Right renal cortex interstitium (tissue), 3 donors: ENCODE measurements at regions not wholly inside any gene's neighbourhood (a gene's known extent, or its start where the extent isn't known, plus 50 kb on each side); places are given as distances from the start of the nearest gene placed in this dataset.
"Not testable (repeated sequence)": the region's sequence is repeated elsewhere in the genome, so short reads cannot be mapped to it uniquely, and the experiment has no call there.

Experiments used
- DNase-seq, 3 donors: peaks; one replicate each; pipeline ENCODE4 v3.0.0-alpha.2; 2013; ENCODE audit warnings: low read depth in 3 of 3, low spot score in 2 of 3

GRCh38 chr7:46774515-46774914 lies 807.4 kb downstream of the TNS3 start:
- no peak for DNase-seq

DNA sequence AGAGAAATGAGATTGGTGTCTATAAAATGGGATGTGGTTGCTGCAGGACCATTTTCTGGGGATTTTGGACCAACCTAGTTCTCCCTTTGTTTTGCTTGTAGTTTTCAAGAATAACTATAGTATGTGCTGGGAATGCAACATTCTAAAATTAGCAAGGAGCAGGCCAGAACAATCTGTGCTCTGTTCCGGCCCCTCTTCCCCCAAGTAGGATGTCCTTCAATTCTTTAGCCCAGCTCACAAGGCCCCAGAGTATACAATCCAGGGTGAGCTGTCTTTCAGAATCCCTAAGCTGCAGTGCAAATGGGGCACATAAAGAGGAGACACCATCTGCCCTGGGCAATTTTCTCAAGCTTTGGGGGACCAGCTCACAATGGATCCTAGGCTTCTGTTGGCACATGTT lies 809.1 kb downstream of the TNS3 start:
- no peak for DNase-seq

GRCh38 chr7:46767071-46767470 lies 814.8 kb downstream of the TNS3 start:
- no peak for DNase-seq

GRCh38 chr7:46764100-46764936 lies 817.6 kb downstream of the TNS3 start:
- no peak for DNase-seq

- no peak for DNase-seq
Measured at GRCh38 chr7:46763344-46763743, 818.6 kb downstream of the TNS3 start.

DNA sequence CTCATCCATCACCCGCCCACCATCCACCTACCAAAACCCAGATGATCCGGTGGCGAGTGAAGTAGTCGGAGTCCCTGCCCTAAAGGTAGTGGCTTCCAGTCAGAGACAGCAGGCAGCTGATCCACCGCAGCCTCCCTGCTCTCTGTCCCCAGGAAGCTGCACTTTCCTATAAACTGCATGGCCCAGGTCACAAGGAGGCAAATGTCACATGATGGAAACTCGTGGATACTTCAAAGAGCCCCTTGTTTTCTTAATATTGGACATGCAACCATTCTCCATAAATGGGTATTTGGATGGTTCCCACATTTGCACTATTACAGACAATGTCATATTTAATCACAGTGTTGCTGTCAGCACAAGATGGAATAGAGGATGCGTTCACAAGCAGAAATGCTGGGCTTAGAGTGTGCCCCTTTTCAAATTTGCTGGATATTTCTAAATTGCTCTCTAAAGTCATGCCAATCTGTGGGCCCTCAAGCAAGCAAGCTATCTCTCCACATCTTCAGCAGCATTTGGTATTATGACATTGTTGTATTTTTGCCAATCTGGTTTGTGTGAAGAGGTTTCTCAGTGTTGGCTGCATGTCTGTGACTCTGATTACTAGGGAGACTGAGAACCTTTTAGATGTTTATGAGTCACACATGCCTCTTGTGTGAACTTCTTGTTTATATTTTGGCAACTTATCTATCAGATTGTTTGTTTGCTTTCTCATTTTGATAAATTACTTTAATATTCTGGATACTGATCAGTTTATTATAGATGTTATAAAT lies 822.0 kb downstream of the TNS3 start:
- no peak for DNase-seq

GRCh38 chr7:46756996-46757395 lies 824.9 kb downstream of the TNS3 start:
- no peak for DNase-seq

GRCh38 chr7:46756256-46756655 lies 825.7 kb downstream of the TNS3 start:
- DNase-seq, result no peak

DNA sequence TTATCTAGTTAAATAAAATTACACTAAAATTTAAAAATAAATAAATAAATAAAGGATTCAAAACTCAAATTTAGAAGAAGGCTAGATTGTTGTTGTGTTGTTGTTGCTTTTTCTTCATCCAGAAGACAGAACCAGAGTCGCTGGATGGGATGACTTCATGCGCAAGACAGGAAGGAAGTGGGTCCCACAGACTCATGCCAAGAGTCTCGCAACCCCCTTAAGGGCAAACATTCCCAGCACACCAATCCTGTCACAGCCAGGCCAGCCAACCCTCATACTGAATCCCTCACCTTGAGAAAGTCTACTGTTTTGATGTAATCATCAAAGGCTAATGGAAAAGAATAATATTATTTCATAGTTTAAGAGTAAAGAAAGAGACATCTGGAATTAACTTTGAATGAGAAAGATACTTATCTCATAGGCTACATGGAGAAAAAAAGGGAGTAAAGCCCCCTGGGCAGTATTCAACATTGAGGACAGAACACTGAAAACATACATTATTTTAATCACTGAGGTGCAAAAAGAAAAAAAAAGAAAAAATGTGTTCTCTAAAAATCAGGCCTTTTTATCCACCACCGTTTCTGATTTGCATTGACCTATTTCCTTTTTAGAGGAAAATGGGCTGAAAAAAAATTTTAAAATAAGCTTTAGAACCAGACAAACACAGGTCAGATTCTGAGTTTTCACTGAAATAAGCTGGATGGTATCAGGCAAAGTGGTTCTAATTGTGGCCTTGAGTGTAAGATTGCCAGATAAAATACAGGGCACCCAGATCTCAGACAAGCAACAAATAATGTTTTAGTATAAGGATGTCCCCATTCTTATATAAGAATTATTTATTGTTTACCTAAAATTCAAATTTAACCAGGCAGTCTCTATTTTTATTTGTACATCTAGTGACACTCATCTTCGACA lies 826.5 kb downstream of the TNS3 start:
- no peak for DNase-seq

DNA sequence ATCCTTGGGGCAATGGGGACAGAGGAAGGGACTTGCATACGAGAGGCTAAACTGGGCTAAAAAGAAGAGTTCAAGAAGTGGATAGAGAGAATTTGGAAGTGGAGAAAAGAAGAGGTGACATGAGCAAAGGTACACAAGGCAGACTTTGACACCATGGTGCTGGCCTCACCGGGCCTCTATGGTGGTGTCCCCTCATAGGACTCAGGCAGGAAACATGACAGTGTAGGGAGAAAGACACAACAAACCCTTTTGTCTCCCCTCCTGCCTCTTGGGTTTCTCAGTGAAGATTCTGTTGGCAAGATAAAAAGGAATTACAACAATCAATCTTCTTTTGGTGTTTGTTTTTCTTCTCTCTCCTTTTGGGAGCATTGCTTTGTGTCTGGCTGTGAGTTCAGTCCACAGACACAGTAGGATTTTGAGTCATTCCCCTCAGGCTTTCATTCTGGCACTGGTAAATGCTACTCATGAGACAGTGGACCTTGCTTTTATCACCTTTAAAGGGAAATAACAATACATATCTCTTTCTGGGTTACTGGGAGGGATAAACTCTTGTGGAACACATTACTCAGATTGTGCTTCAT lies 827.7 kb downstream of the TNS3 start:
- no peak for DNase-seq

- no peak for DNase-seq
Measured at GRCh38 chr7:46753662-46754061, 828.2 kb downstream of the TNS3 start.

DNA sequence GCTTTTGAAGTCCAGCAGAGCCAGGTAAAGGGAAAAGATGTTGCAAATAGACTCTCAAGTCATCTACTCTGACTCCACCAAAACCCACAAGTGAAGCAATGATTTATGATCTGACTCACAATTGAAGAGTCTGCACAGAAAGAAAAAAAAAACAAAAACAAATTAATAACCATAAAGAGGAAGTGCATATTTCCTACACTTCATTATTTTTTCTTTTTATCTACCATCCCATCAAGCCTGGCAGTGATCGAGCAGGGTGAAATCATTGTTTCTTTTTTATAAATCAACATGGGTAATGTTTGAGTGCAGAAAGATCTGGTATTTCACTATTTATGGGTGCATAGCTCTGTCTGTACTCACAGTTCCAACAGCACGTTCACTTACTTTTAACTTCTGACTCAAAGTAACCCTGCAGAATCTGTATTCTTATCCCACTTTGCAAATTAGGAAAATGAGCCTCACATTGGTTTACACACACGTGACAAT lies 829.0 kb downstream of the TNS3 start:
- DNase-seq, result no peak

DNA sequence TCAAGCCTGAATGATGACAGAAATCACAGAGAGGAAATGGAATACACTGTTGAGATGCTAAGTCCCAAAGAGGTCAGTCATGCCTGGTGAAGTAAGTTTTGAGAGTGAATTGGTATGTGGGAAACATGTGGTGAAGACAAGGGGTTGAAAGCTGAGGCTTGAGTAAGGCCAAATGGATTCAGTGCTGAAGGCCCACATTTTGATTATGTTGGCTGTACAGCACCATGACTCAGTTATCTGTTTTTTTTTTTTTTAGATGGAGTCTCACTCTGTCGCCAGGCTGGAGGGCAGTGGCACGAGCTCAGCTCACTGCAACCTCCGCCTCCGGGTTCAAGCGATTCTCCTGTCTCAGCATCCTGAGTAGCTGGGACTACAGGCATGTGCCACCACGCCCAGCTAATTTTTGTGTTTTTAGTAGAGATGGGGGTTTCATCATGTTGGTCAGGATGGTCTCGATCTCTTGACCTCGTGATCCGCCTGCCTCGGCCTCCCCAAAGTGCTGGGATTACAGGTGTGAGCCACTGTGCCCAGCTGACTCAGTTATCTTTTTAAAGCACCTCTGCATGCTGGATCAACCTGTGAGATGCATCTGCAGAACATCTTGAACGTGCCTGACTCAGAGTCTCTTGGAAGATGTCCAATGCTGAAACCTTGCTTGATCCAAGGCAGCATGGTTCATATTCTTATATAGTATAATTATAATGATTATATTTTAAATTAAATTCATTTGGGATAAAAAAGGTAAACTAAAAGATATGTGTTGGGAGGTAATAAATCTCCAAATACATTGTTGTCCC lies 829.8 kb downstream of the TNS3 start:
- DNase-seq, result not testable (repeated sequence)

DNA sequence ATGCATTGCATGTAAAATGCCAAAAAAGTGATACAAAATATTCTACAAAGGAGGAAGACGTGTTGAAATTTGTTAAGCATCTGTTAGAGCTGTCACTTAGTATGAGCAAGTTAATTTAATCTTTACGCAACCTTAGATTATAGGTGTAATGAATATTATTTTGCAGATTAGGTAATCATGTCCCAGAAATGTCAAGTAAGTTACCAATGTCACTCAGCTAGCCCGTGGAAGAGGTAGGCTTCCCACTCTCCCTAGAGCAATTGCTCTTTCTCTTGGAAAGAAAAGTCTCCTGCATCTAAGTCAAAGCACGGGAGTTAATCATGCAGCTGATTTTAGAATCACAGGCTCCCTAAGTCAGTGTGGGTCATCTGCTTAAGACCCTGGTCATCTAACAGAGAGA lies 830.4 kb upstream of the IGFBP3 start:
- DNase-seq, result no peak

GRCh38 chr7:46750321-46750865 lies 829.3 kb upstream of the IGFBP3 start:
- DNase-seq, result no peak

DNA sequence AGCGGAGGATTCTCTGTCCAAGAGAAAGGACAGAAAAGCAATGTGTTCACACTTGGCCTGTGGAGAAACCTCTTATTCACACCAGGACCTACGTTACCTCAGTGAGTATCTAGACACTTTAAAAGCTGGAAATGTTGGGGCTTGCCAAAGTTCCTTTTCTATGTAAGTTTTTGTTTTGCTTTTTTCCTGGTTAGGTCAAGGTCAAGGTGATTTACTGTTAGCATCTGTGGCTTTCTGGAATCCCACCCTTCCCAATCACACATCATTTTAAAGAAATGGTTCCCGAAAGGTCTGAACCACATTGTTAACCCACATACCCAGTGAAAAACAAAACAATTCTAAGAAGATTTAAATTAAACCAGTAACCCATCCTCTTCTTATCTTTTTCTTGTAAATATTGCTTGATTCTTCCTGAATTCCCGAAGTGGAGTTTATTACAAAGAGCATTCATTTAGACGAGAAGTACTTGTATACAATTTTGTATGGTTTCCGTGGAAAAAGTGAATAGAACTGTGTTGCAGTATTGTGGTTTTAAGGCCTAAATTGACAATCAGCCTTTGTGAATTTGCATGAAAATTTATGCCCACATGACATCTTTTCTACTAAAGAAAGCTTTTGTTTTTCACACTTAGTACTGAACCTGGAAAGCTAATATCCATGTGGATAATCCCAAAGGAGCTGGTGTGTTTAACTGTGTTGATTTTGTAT lies 827.0 kb upstream of the IGFBP3 start:
- no peak for DNase-seq

DNA sequence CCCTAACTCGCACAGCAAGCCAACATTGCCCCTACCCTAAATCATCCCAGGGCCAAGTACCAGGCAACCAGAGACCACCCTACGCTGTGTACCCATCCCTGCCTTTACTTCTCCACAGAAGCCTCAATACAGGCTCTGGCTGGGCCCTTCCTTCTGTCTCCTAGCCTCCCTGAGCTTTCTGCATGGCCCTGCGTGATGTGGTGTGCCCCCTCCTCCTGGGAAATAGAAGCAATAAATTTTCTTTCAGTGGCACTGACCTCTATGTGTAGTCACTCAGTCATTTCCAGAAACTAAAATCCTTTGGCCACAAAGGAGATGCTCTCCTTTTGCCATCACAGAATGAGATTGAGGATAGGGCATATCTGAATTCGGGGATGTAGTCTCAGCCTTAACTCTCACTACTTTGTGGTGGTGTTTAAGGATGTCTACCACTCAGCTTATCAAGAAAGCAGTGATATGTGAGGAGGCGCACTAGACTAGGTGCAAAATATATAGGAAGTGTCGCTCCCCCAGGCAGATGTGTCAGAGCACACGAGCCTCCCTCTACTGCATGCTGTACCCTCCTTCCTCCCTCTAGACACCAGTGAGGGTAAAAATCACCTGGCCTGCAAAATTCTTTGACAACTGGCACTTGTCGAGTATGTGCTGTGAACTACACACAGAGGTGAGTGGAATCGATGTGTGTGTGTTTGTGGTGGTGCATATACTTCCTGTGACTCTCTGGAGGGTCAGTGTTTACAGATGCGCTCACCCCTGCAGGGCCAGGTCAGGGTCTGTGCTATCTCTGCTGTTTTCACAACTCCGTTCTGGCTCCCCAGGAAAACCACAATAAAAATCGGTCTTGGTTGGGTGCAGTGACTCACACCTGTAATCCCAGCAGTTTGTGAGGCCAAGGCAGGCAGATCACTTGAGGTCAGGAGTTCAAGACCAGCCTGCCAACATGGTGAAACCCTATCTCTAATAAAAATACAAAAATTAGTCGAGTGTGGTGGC lies 825.9 kb upstream of the IGFBP3 start:
- DNase-seq, result no peak

- DNase-seq, result no peak
Measured at GRCh38 chr7:46745707-46746090, 824.6 kb upstream of the IGFBP3 start.
